K562 (cell line): ENCODE measurements at regions not wholly inside any gene's neighbourhood (a gene's known extent, or its start where the extent isn't known, plus 50 kb on each side); places are given as distances from the start of the nearest gene placed in this dataset.
A peak's percentile ranks its signal among the peaks of the same experiment; 100 is the strongest.

Source experiments
- ATF1 ChIP-seq, 2 experiments: fragments of 450-650 bp in 1 of 2; IDR thresholded peaks; 2 replicates each; pipeline ENCODE4 v1.6.1; 2016; ENCODE audit warnings: missing compliant biosample characterization in 1 of 2, missing genetic modification characterization in 1 of 2
- CTBP1 ChIP-seq: fragments of 450-650 bp; IDR thresholded peaks from 2 replicates; pipeline ENCODE4 v1.6.1; 2016; ENCODE audit warnings: borderline replicate concordance
- E4F1 ChIP-seq: fragments of 250-450 bp; sonication (Bioruptor Pico); IDR thresholded peaks from 2 replicates; pipeline ENCODE4 v1.5.0; 2021; ENCODE audit warnings: mild to moderate bottlenecking, borderline replicate concordance
- HEY1 ChIP-seq: fragments of 250-450 bp; sonication (Bioruptor Pico); IDR thresholded peaks from 2 replicates; pipeline ENCODE4 v1.5.0; 2020; ENCODE audit warnings: mild to moderate bottlenecking, moderate library complexity, borderline replicate concordance
- HIVEP1 ChIP-seq: fragments of 250-450 bp; sonication (Bioruptor Pico); IDR thresholded peaks from 2 replicates; pipeline ENCODE4 v1.4.0; 2020; ENCODE audit warnings: mild to moderate bottlenecking
- ILF3 ChIP-seq: fragments of 450-650 bp; IDR thresholded peaks from 2 replicates; pipeline ENCODE4 v1.6.1; 2018; ENCODE audit warnings: antibody characterized with exemption, mild to moderate bottlenecking, moderate library complexity, borderline replicate concordance
- KLF13 ChIP-seq: fragments of 450-650 bp; IDR thresholded peaks from 2 replicates; pipeline ENCODE4 v1.6.1; 2016; ENCODE audit warnings: missing genetic modification characterization, low read depth, mild to moderate bottlenecking, missing compliant biosample characterization, moderate library complexity, borderline replicate concordance
- MAFG ChIP-seq: fragments of 450-650 bp; conservative IDR thresholded peaks from 2 replicates; pipeline ENCODE4 v1.6.1; 2016; ENCODE audit warnings: missing genetic modification characterization, missing compliant biosample characterization
- MCM3 ChIP-seq: fragments of 450-650 bp; IDR thresholded peaks from 2 replicates; pipeline ENCODE4 v1.6.1; 2016
- NR2C1 ChIP-seq, 2 experiments: fragments of 450-650 bp; IDR thresholded peaks; 2 replicates each; pipeline ENCODE4 v1.6.1; 2017; ENCODE audit warnings: mild to moderate bottlenecking in 2 of 2, antibody characterized with exemption in 1 of 2, inconsistent platforms in 1 of 2, missing compliant biosample characterization in 1 of 2, missing genetic modification characterization in 1 of 2
- POLR3A ChIP-seq: IDR thresholded peaks from 2 replicates; pipeline ENCODE4 v1.6.1; 2011; ENCODE audit warnings: borderline replicate concordance, mild to moderate bottlenecking, moderate library complexity; ENCODE audit not compliant: insufficient read length, insufficient read depth; ENCODE audit errors: extremely low read depth
- ZNF785 ChIP-seq: fragments of 250-450 bp; sonication (Bioruptor Pico); IDR thresholded peaks from 2 replicates; pipeline ENCODE4 v1.4.0; 2020; ENCODE audit warnings: mild to moderate bottlenecking
- TF ChIP-seq, protein P1 (sequence below): fragments of 250-450 bp; sonication (Bioruptor Pico); IDR thresholded peaks from 2 replicates; pipeline ENCODE4 v1.4.0; 2020
- TF ChIP-seq, protein P2 (sequence below): fragments of 200-800 bp; sonication (Bioruptor generic); IDR thresholded peaks from 2 replicates; pipeline ENCODE4 v1.6.1; 2016; ENCODE audit warnings: missing genetic modification characterization, missing compliant biosample characterization

GRCh38 chr19:28546148-28546685, 666.7 kb downstream of the UQCRFS1 start (continued):
- no peak for TF ChIP-seq ATF1 (CRISPR knock-in tag; IDR thresholded peaks at IDR 0.05)
- TF ChIP-seq ATF1 (tag; IDR thresholded peaks at IDR 0.05) = peak; percentile 27; the same call in 1 of the 2 replicates
- peak; percentile 62; the same call in 1 of the 2 replicates for TF ChIP-seq CTBP1
- peak; percentile 70 for TF ChIP-seq NR2C1 (IDR thresholded peaks at IDR 0.05)
- peak; percentile 85 for TF ChIP-seq NR2C1 (tag; IDR thresholded peaks at IDR 0.05)
- TF ChIP-seq E4F1 (CRISPR knock-in tag) = no peak
- no peak for TF ChIP-seq ILF3
- no peak for TF ChIP-seq KLF13 (tag)
- no peak for TF ChIP-seq ZNF785 (CRISPR knock-in tag)
- TF ChIP-seq, protein P1, sequence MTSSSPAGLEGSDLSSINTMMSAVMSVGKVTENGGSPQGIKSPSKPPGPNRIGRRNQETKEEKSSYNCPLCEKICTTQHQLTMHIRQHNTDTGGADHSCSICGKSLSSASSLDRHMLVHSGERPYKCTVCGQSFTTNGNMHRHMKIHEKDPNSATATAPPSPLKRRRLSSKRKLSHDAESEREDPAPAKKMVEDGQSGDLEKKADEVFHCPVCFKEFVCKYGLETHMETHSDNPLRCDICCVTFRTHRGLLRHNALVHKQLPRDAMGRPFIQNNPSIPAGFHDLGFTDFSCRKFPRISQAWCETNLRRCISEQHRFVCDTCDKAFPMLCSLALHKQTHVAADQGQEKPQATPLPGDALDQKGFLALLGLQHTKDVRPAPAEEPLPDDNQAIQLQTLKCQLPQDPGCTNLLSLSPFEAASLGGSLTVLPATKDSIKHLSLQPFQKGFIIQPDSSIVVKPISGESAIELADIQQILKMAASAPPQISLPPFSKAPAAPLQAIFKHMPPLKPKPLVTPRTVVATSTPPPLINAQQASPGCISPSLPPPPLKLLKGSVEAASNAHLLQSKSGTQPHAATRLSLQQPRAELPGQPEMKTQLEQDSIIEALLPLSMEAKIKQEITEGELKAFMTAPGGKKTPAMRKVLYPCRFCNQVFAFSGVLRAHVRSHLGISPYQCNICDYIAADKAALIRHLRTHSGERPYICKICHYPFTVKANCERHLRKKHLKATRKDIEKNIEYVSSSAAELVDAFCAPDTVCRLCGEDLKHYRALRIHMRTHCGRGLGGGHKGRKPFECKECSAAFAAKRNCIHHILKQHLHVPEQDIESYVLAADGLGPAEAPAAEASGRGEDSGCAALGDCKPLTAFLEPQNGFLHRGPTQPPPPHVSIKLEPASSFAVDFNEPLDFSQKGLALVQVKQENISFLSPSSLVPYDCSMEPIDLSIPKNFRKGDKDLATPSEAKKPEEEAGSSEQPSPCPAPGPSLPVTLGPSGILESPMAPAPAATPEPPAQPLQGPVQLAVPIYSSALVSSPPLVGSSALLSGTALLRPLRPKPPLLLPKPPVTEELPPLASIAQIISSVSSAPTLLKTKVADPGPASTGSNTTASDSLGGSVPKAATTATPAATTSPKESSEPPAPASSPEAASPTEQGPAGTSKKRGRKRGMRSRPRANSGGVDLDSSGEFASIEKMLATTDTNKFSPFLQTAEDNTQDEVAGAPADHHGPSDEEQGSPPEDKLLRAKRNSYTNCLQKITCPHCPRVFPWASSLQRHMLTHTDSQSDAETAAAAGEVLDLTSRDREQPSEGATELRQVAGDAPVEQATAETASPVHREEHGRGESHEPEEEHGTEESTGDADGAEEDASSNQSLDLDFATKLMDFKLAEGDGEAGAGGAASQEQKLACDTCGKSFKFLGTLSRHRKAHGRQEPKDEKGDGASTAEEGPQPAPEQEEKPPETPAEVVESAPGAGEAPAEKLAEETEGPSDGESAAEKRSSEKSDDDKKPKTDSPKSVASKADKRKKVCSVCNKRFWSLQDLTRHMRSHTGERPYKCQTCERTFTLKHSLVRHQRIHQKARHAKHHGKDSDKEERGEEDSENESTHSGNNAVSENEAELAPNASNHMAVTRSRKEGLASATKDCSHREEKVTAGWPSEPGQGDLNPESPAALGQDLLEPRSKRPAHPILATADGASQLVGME = no peak
- TF ChIP-seq HEY1 = no peak
- TF ChIP-seq, protein P2, sequence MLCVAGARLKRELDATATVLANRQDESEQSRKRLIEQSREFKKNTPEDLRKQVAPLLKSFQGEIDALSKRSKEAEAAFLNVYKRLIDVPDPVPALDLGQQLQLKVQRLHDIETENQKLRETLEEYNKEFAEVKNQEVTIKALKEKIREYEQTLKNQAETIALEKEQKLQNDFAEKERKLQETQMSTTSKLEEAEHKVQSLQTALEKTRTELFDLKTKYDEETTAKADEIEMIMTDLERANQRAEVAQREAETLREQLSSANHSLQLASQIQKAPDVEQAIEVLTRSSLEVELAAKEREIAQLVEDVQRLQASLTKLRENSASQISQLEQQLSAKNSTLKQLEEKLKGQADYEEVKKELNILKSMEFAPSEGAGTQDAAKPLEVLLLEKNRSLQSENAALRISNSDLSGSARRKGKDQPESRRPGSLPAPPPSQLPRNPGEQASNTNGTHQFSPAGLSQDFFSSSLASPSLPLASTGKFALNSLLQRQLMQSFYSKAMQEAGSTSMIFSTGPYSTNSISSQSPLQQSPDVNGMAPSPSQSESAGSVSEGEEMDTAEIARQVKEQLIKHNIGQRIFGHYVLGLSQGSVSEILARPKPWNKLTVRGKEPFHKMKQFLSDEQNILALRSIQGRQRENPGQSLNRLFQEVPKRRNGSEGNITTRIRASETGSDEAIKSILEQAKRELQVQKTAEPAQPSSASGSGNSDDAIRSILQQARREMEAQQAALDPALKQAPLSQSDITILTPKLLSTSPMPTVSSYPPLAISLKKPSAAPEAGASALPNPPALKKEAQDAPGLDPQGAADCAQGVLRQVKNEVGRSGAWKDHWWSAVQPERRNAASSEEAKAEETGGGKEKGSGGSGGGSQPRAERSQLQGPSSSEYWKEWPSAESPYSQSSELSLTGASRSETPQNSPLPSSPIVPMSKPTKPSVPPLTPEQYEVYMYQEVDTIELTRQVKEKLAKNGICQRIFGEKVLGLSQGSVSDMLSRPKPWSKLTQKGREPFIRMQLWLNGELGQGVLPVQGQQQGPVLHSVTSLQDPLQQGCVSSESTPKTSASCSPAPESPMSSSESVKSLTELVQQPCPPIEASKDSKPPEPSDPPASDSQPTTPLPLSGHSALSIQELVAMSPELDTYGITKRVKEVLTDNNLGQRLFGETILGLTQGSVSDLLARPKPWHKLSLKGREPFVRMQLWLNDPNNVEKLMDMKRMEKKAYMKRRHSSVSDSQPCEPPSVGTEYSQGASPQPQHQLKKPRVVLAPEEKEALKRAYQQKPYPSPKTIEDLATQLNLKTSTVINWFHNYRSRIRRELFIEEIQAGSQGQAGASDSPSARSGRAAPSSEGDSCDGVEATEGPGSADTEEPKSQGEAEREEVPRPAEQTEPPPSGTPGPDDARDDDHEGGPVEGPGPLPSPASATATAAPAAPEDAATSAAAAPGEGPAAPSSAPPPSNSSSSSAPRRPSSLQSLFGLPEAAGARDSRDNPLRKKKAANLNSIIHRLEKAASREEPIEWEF (CRISPR knock-in tag) = no peak
- TF ChIP-seq HIVEP1 (CRISPR knock-in tag) = no peak
- TF ChIP-seq MCM3 = no peak
- TF ChIP-seq POLR3A = no peak
- TF ChIP-seq MAFG = no peak
